Lower leg skin (tissue), 4 donors: ENCODE measurements at regions not wholly inside any gene's neighbourhood (a gene's known extent, or its start where the extent isn't known, plus 50 kb on each side); places are given as distances from the start of the nearest gene placed in this dataset.

Experiments
- DNase-seq, 2 donors: peaks; one replicate each; pipeline ENCODE4 v3.0.0-alpha.2; 2019; ENCODE audit warnings: low spot score in 2 of 2
- H3K4me3 ChIP-seq: fragments of 200-600 bp; sonication (generic); 2 replicates; pipeline ENCODE4 v1.5.1; 2017; ENCODE audit warnings: mild to moderate bottlenecking, low read depth; ENCODE audit not compliant: poor library complexity, severe bottlenecking
- CTCF ChIP-seq, 3 donors: fragments of 450-650 bp; IDR thresholded peaks; one replicate each; pipeline ENCODE4 v1.5.1; 2016; ENCODE audit warnings: antibody characterized with exemption in 3 of 3, mild to moderate bottlenecking in 3 of 3, moderate library complexity in 2 of 3
- POLR2A ChIP-seq, 2 donors: fragments of 450-650 bp; IDR thresholded peaks; one replicate each; pipeline ENCODE4 v1.6.1; 2016 to 2017; ENCODE audit warnings: antibody characterized with exemption in 2 of 2, mild to moderate bottlenecking in 1 of 2, moderate library complexity in 1 of 2
- WGBS, 2 donors: methylation state at CpG; one replicate each; pipeline ENCODE4 v1.1.5; 2018; 5-methylcytosine and 5-hydroxymethylcytosine counted together
- intact Hi-C: fragments of 100-400 bp; cut with DNase I; formaldehyde crosslinking; loops from one replicate; pipeline ENCODE4 v1.15.0; 2023; ENCODE audit warnings: low total_unique reads

- WGBS, 2 donors = 90 to 92% methylated on average over 8 of the region's 8 CpGs
- H3K4me3 ChIP-seq = no peak overlapping the region
- intact Hi-C loops = no loop called here
- TF ChIP-seq POLR2A (IDR thresholded peaks at IDR 0.05) = no peak
- no peak for TF ChIP-seq CTCF (IDR thresholded peaks at IDR 0.05)
- no peak for DNase-seq
Observed at GRCh38 chr4:184955636-184956035, 62.7 kb upstream of the HELT start.

- intact Hi-C loops = no loop called here
- WGBS, 2 donors = 80 to 89% methylated on average over 13 of the region's 13 CpGs
- no peak overlapping the region for H3K4me3 ChIP-seq
- no peak for TF ChIP-seq POLR2A (IDR thresholded peaks at IDR 0.05)
- TF ChIP-seq CTCF (IDR thresholded peaks at IDR 0.05) = no peak
- no peak for DNase-seq
Observed at GRCh38 chr4:184957446-184958115, 60.7 kb upstream of the HELT start.

GRCh38 chr4:184958127-184958922, 60.0 kb upstream of the HELT start:
- 55 to 63% methylated on average over 10 of the region's 10 CpGs for WGBS, 2 donors
- TF ChIP-seq CTCF (IDR thresholded peaks at IDR 0.05) = no peak
- TF ChIP-seq POLR2A (IDR thresholded peaks at IDR 0.05) = no peak
- H3K4me3 ChIP-seq = no peak overlapping the region
- intact Hi-C loops = no loop called here
- DNase-seq = no peak

GRCh38 chr4:184958923-184959210, 59.4 kb upstream of the HELT start:
- H3K4me3 ChIP-seq = no peak overlapping the region
- WGBS, 2 donors = 78 to 81% methylated on average over 8 of the region's 8 CpGs
- TF ChIP-seq POLR2A (IDR thresholded peaks at IDR 0.05) = no peak
- TF ChIP-seq CTCF (IDR thresholded peaks at IDR 0.05) = no peak
- intact Hi-C loops = no loop called here
- DNase-seq = no peak

DNA sequence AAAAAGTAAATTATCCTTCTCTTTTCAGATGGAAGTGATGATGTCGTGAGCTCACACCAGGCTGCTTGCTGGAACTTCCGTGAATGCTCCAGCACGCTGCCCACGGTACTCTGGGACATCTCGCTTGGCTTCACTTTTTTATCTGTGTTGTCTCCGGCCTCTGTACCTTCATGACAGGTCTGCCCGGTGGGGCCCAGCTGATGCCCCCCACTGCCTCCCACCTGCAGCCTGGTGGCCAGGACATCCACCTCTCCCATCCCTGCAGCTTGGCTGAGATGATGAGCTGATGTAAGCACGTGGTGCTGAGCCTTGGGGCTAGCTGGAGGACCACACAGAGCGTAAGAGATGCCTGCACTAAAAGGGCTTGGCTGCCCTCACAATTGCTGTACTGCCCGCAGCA, 59.0 kb upstream of the HELT start:
- WGBS, 2 donors = 85 to 91% methylated on average over 10 of the region's 10 CpGs
- DNase-seq = no peak
- H3K4me3 ChIP-seq = no peak overlapping the region
- TF ChIP-seq CTCF (IDR thresholded peaks at IDR 0.05) (no peak), POLR2A (IDR thresholded peaks at IDR 0.05) (no peak)
- intact Hi-C loops = no loop called here
